Breast epithelium (tissue), 3 donors: ENCODE measurements at regions not wholly inside any gene's neighbourhood (a gene's known extent, or its start where the extent isn't known, plus 50 kb on each side); places are given as distances from the start of the nearest gene placed in this dataset.

Source experiments
- POLR2A ChIP-seq: fragments of 450-650 bp; IDR thresholded peaks from one replicate; pipeline ENCODE4 v1.6.1; 2016; ENCODE audit warnings: antibody characterized with exemption, mild to moderate bottlenecking, moderate library complexity
- POLR2AphosphoS5 ChIP-seq, 3 donors: sonication (generic); formaldehyde crosslinking; IDR thresholded peaks; one replicate each; pipeline ENCODE4 v1.6.1; 2017; ENCODE audit warnings: antibody characterized with exemption in 3 of 3
- TF ChIP-seq, protein P1 (sequence below), 3 donors: fragments of 450-650 bp; IDR thresholded peaks; one replicate each; pipeline ENCODE4 v1.5.1; 2016 to 2017; ENCODE audit warnings: antibody characterized with exemption in 3 of 3, mild to moderate bottlenecking in 3 of 3, moderate library complexity in 3 of 3

DNA sequence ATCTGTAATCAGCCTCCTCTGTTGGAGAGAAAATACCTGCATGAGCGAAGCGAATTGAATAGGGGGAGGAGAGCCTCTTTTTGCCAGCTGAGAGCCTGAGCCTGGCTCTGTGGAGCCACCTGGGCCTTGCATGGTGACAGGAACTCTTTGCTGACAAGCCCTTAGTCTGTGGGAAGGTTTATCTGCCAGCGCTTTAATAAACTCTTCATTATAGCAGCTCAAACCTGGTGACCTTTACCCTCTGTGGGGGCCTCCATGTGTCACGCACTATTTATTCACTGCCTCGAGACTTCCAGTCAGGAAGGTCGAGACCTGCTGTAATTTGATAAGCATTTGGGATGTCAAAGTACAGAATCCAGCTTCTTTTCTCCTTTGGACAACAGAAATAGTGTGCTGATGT is 282.6 kb downstream of the CBLN1 start:
- TF ChIP-seq POLR2A (no peak), POLR2AphosphoS5 (IDR thresholded peaks at IDR 0.05) (no peak)
- TF ChIP-seq, protein P1, sequence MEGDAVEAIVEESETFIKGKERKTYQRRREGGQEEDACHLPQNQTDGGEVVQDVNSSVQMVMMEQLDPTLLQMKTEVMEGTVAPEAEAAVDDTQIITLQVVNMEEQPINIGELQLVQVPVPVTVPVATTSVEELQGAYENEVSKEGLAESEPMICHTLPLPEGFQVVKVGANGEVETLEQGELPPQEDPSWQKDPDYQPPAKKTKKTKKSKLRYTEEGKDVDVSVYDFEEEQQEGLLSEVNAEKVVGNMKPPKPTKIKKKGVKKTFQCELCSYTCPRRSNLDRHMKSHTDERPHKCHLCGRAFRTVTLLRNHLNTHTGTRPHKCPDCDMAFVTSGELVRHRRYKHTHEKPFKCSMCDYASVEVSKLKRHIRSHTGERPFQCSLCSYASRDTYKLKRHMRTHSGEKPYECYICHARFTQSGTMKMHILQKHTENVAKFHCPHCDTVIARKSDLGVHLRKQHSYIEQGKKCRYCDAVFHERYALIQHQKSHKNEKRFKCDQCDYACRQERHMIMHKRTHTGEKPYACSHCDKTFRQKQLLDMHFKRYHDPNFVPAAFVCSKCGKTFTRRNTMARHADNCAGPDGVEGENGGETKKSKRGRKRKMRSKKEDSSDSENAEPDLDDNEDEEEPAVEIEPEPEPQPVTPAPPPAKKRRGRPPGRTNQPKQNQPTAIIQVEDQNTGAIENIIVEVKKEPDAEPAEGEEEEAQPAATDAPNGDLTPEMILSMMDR (IDR thresholded peaks at IDR 0.05): no peak
